ENCODE measurements at regions not wholly inside any gene's neighbourhood (a gene's known extent, or its start where the extent isn't known, plus 50 kb on each side); places are given as distances from the start of the nearest gene placed in this dataset.

GRCh38 chr7:138196971-138197896 lies 121.0 kb downstream of the AKR1D1 start:
- no peaks in the 10 kb centered on the region for H3K9me3 ChIP-seq
- no peaks in the 10 kb centered on the region for H3K27me3 ChIP-seq
- H3K27ac ChIP-seq, result no peak overlapping the region
- H3K4me3 ChIP-seq, result no peak overlapping the region
- no peaks in the 10 kb centered on the region for H3K4me1 ChIP-seq
- TF ChIP-seq CTCF (IDR thresholded peaks at IDR 0.05), result no peak
- no peak for DNase-seq (ENCODE audit: low spot score)
- H3K36me3 ChIP-seq, result no peaks in the 10 kb centered on the region

GRCh38 chr7:138204285-138204981 lies 128.2 kb downstream of the AKR1D1 start:
- DNase-seq (ENCODE audit: low spot score), result no peak
- TF ChIP-seq CTCF (IDR thresholded peaks at IDR 0.05), result no peak
- Histone ChIP-seq H3K9me3 (no peaks in the 10 kb centered on the region), H3K27ac (no peak overlapping the region), H3K36me3 (no peaks in the 10 kb centered on the region), H3K27me3 (no peaks in the 10 kb centered on the region), H3K4me3 (no peak overlapping the region), H3K4me1 (no peaks in the 10 kb centered on the region)

GRCh38 chr7:138204982-138205298 lies 128.7 kb downstream of the AKR1D1 start:
- Histone ChIP-seq H3K9me3 (no peaks in the 10 kb centered on the region), H3K4me3 (no peak overlapping the region), H3K27me3 (no peaks in the 10 kb centered on the region), H3K4me1 (no peaks in the 10 kb centered on the region), H3K36me3 (no peaks in the 10 kb centered on the region), H3K27ac (no peak overlapping the region)
- no peak for TF ChIP-seq CTCF (IDR thresholded peaks at IDR 0.05)
- DNase-seq (ENCODE audit: low spot score), result no peak

GRCh38 chr7:138205614-138206150 lies 129.4 kb downstream of the AKR1D1 start:
- H3K4me1 ChIP-seq, result no peaks in the 10 kb centered on the region
- no peak for DNase-seq (ENCODE audit: low spot score)
- no peaks in the 10 kb centered on the region for H3K27me3 ChIP-seq
- no peak overlapping the region for H3K27ac ChIP-seq
- H3K4me3 ChIP-seq, result no peak overlapping the region
- H3K36me3 ChIP-seq, result no peaks in the 10 kb centered on the region
- no peak for TF ChIP-seq CTCF (IDR thresholded peaks at IDR 0.05)
- no peaks in the 10 kb centered on the region for H3K9me3 ChIP-seq

GRCh38 chr7:138207555-138207971 lies 131.3 kb downstream of the AKR1D1 start:
- H3K4me1 ChIP-seq, result no peaks in the 10 kb centered on the region
- no peak for TF ChIP-seq CTCF (IDR thresholded peaks at IDR 0.05)
- H3K27ac ChIP-seq, result no peak overlapping the region

More at GRCh38 chr7:138207555-138207971, 131.3 kb downstream of the AKR1D1 start:
- H3K4me3 ChIP-seq, result no peak overlapping the region
- no peaks in the 10 kb centered on the region for H3K36me3 ChIP-seq
- H3K9me3 ChIP-seq, result no peaks in the 10 kb centered on the region
- no peak for DNase-seq (ENCODE audit: low spot score)
- no peaks in the 10 kb centered on the region for H3K27me3 ChIP-seq
